GM12873 (cell line): ENCODE measurements at regions not wholly inside any gene's neighbourhood (a gene's known extent, or its start where the extent isn't known, plus 50 kb on each side); places are given as distances from the start of the nearest gene placed in this dataset.

Source experiments
- CTCF ChIP-seq: IDR thresholded peaks from 2 replicates; pipeline ENCODE4 v1.5.1; 2012; ENCODE audit warnings: low read depth, mild to moderate bottlenecking, moderate library complexity, low read length, control low read depth; ENCODE audit not compliant: insufficient read depth; ENCODE audit errors: missing control alignments

DNA sequence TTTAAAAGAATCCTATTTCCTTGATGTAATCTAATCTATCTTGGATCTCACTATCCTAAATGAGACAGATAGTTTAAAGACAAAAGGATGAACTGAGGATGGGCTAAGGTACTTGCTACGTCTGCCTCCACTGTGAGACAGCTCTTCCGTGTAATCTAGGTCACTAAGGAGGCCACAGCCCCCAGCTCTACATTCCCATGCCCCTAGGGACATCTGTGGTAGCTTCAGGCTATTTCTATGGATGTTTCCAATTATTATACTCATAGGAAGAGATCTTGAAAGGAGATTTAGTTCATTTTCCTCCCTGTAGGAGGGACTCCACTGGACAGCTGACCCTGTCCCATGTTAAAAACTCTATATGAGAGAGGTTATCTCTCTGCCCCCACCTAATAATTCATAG is 140.8 kb upstream of the TRPC5 start:
- no peak for TF ChIP-seq CTCF

- no peak for TF ChIP-seq CTCF
These were observed 135.8 kb upstream of the TRPC5 start for GRCh38 chrX:112218388-112218787.

GRCh38 chrX:112211459-112211858 is 128.9 kb upstream of the TRPC5 start:
- no peak for TF ChIP-seq CTCF

- TF ChIP-seq CTCF: no peak
These were observed 115.3 kb upstream of the TRPC5 start for GRCh38 chrX:112197840-112198239.

- TF ChIP-seq CTCF: no peak
These were observed 108.1 kb upstream of the TRPC5 start for GRCh38 chrX:112190646-112191045.

- TF ChIP-seq CTCF: no peak
These were observed 81.8 kb upstream of the TRPC5 start for GRCh38 chrX:112164420-112164819.

DNA sequence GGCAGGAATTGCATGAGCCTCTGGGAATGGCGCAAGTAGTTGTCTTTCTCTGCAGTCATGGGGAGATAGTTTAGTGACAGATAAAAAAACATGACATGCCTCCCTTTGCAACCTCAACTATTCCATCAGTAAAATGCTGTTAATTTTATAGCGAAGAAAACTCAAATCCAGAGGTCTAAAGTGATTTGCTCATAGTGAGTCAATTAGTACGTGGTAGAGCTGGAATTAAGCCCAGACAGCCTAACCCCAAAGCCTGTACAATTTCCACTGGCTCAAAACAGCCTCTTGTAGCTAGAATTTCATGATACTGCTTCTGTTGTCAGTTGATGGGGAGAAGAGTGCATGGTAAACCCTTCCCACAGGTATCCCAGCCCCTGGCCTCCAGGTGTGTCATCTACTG is 81.3 kb upstream of the TRPC5 start:
- TF ChIP-seq CTCF: no peak
